ENCODE measurements at regions not wholly inside any gene's neighbourhood (a gene's known extent, or its start where the extent isn't known, plus 50 kb on each side); places are given as distances from the start of the nearest gene placed in this dataset.

- TF ChIP-seq POLR2AphosphoS5 (IDR thresholded peaks at IDR 0.05; ENCODE audit: low read depth, low read length) (no peak), POLR2A (IDR thresholded peaks at IDR 0.05; ENCODE audit: low read depth, low read length) (no peak), TAF1 (IDR thresholded peaks at IDR 0.05; ENCODE audit: borderline replicate concordance, low read depth, low read length) (no peak)
Measured at GRCh38 chr3:145721273-145721805, 439.6 kb downstream of the PLOD2 start.
